ENCODE measurements at regions not wholly inside any gene's neighbourhood (a gene's known extent, or its start where the extent isn't known, plus 50 kb on each side); places are given as distances from the start of the nearest gene placed in this dataset.

DNA sequence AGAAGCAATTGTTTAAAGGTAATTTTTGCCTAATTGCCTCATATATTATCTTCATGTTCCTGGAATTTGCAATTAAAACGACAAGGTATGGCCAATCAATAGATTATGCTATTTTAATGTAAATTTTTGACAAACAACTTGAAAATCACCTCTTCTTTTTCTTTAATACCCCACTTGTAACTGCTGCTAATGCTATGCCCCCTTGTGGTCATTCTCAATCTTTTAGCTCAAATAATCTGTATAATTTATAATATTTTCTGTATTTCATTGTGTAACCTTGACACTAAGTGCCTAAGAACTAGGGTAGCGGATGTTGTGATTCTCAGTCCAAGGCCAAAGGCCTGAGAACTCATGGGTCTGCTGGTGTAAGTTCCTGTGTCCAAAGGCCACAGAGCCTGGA is 831.7 kb upstream of the POU3F4 start:
- DNase-seq, result no peak
- Mint-ChIP-seq H3K27ac (no peak overlapping the region), H3K36me3 (ENCODE audit: low read depth) (no peaks in the 10 kb centered on the region), H3K4me3 (no peak overlapping the region), H3K4me1 (ENCODE audit: low read depth) (no peaks in the 10 kb centered on the region), H3K27me3 (no peaks in the 10 kb centered on the region), H3K9me3 (no peaks in the 10 kb centered on the region)
- TF ChIP-seq, protein P1, sequence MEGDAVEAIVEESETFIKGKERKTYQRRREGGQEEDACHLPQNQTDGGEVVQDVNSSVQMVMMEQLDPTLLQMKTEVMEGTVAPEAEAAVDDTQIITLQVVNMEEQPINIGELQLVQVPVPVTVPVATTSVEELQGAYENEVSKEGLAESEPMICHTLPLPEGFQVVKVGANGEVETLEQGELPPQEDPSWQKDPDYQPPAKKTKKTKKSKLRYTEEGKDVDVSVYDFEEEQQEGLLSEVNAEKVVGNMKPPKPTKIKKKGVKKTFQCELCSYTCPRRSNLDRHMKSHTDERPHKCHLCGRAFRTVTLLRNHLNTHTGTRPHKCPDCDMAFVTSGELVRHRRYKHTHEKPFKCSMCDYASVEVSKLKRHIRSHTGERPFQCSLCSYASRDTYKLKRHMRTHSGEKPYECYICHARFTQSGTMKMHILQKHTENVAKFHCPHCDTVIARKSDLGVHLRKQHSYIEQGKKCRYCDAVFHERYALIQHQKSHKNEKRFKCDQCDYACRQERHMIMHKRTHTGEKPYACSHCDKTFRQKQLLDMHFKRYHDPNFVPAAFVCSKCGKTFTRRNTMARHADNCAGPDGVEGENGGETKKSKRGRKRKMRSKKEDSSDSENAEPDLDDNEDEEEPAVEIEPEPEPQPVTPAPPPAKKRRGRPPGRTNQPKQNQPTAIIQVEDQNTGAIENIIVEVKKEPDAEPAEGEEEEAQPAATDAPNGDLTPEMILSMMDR (IDR thresholded peaks at IDR 0.05), result no peak
- ChIA-PET POLR2A (no interaction called here), CTCF (interaction anchor here (0.6 to 1.7 kb wide), 3 partner anchors 19 to 1725 kb away, joined by 3 to 7 read pairs (median 3); no protein-coding TSS in a partner anchor)
- ATAC-seq, result no peak
- intact Hi-C loops (cut with micrococcal nuclease), result no loop called here

DNA sequence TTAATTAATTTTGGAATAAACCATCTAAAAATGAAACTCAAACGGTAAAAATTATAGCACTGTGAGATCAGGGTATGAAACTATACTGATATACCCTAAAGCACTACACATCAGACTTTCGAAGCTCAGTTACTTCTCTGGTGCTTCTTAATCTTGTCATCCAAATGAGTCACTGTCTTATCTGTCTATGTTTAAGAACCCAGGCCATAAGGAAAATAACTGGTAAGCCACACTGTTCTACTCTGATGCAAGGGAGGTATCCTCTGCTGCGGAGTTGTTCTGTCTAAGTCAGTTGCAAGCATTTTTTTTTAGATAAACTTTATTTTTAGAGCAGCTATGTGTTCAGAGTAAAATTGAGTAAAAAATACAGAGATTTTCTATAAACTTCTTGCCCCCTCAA is 830.8 kb upstream of the POU3F4 start:
- Mint-ChIP-seq H3K27ac (no peak overlapping the region), H3K9me3 (no peaks in the 10 kb centered on the region), H3K27me3 (no peaks in the 10 kb centered on the region), H3K36me3 (ENCODE audit: low read depth) (no peaks in the 10 kb centered on the region), H3K4me3 (no peak overlapping the region), H3K4me1 (ENCODE audit: low read depth) (no peaks in the 10 kb centered on the region)
- POLR2A ChIA-PET, result no interaction called here
- DNase-seq (no peak), ATAC-seq (no peak)
- TF ChIP-seq, protein P1 (IDR thresholded peaks at IDR 0.05), result no peak
- intact Hi-C loops (cut with micrococcal nuclease), result no loop called here
- CTCF ChIA-PET, result interaction anchor here (0.6 to 1.7 kb wide), 2 partner anchors 720 to 1726 kb away, joined by 3 to 7 read pairs; no protein-coding TSS in a partner anchor

DNA sequence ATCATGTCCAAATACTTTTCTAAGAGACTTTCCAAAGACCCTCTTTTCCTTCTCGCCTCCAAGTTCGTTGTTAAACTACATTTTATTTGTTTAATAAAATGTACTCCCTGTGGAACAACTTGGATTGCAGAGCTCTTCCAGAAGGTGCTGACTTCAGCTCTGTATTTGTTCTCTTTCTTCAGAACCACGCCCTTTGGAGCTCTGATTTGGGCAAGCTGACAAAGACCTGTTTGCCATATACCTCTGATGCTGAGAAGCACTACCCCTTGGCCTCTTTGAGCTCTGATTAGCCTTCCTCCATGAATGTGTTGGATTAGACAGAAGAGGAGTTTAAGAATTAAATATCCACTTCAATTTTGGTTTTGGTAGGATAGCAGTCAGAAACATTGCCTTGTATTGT is 815.1 kb upstream of the POU3F4 start:
- Mint-ChIP-seq H3K4me3 (no peak overlapping the region), H3K9me3 (no peaks in the 10 kb centered on the region), H3K27me3 (no peaks in the 10 kb centered on the region), H3K4me1 (ENCODE audit: low read depth) (no peaks in the 10 kb centered on the region), H3K36me3 (ENCODE audit: low read depth) (no peaks in the 10 kb centered on the region), H3K27ac (no peak overlapping the region)
- intact Hi-C loops (cut with micrococcal nuclease), result no loop called here
- POLR2A ChIA-PET, result no interaction called here
- ATAC-seq (no peak), DNase-seq (no peak)
- TF ChIP-seq, protein P1 (IDR thresholded peaks at IDR 0.05), result no peak
- CTCF ChIA-PET, result no interaction called here

DNA sequence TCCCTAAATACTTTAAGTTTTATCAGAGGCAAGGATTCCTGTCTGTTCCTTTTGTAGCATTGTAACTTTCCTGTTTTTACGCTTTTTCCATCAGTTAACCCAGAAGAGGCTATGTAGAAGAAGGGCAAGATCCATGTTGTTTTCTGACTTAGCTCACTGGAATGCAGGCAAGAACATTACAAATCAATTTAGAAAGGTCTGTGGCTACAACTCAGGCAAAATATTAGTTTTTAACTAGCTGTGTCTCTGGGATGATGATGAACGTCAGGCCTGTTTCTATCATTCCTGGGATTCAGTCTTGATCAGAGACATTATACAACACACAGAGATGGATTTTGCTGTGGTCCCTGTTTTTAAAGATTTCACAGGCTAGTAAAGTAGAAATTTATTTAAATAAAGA is 813.0 kb upstream of the POU3F4 start:
- POLR2A ChIA-PET, result no interaction called here
- ATAC-seq, result no peak
- Mint-ChIP-seq H3K4me3 (no peak overlapping the region), H3K27ac (no peak overlapping the region), H3K36me3 (ENCODE audit: low read depth) (no peaks in the 10 kb centered on the region), H3K4me1 (ENCODE audit: low read depth) (no peaks in the 10 kb centered on the region), H3K9me3 (no peaks in the 10 kb centered on the region), H3K27me3 (no peaks in the 10 kb centered on the region)
- TF ChIP-seq, protein P1 (IDR thresholded peaks at IDR 0.05), result no peak
- intact Hi-C loops (cut with micrococcal nuclease), result no loop called here
- CTCF ChIA-PET, result interaction anchor here (0.8 kb wide), 1 partner anchor 19 kb away, joined by 3 read pairs; no protein-coding TSS in a partner anchor
- no peak for DNase-seq

DNA sequence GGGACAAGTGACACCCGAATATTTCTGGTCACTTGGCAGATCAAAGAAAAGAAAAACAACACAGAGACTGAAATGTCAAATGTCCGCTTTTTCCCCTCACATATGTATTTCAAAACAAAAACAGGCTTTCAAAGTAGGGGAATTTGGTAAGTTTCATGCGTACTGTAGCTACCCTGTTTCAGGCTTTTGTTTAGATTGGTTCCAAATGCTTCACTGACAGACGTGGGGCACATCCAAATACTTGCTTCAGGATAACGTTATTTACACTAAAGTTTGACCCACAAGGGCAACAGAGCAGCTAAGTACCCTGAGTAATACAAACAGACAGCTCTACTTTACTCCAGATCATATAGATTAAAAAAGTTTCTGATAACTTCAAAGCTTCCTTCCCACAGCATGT is 804.5 kb upstream of the POU3F4 start:
- Mint-ChIP-seq H3K27ac (no peak overlapping the region), H3K36me3 (ENCODE audit: low read depth) (no peaks in the 10 kb centered on the region), H3K4me3 (no peak overlapping the region), H3K27me3 (no peaks in the 10 kb centered on the region), H3K9me3 (no peaks in the 10 kb centered on the region), H3K4me1 (ENCODE audit: low read depth) (no peaks in the 10 kb centered on the region)
- DNase-seq (no peak), ATAC-seq (no peak)
- TF ChIP-seq, protein P1 (IDR thresholded peaks at IDR 0.05), result no peak
- ChIA-PET CTCF (no interaction called here), POLR2A (interaction anchor here (0.5 kb wide), 1 partner anchor 324 kb away, joined by 3 read pairs; no protein-coding TSS in a partner anchor)
- intact Hi-C loops (cut with micrococcal nuclease), result no loop called here
